ENCODE measurements at regions not wholly inside any gene's neighbourhood (a gene's known extent, or its start where the extent isn't known, plus 50 kb on each side); places are given as distances from the start of the nearest gene placed in this dataset.

DNA sequence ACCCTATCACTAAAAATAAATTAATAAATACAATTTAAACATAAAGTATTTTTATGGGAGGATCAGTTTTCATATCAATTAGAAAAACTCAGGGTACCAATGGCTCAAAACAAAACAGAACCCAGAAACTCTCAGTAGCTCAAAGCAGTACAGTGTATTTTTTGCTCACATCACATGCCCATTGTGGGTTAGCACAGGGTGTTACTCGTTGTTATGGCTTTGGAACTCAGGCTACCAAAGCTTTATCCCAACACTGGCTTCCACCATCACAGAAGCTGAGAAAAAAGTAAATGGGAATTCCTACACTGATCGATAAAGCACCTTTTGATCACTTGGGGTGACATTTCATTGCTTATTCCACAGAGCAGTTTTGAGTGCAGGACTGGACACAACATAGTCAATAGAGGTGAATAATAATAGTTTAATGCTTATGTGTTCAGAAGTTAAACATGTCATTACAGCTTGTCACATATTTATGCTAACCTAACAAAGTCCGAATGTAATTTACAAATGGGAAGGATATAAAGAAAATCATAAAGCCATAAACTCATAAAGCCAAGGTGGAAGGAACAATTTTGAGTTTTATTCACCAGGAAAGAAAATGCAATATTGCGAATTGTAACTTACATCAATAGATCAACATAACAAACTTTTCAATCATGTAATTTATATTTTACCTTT, 484.5 kb upstream of the TMPRSS15 start:
- TF ChIP-seq, protein P1, sequence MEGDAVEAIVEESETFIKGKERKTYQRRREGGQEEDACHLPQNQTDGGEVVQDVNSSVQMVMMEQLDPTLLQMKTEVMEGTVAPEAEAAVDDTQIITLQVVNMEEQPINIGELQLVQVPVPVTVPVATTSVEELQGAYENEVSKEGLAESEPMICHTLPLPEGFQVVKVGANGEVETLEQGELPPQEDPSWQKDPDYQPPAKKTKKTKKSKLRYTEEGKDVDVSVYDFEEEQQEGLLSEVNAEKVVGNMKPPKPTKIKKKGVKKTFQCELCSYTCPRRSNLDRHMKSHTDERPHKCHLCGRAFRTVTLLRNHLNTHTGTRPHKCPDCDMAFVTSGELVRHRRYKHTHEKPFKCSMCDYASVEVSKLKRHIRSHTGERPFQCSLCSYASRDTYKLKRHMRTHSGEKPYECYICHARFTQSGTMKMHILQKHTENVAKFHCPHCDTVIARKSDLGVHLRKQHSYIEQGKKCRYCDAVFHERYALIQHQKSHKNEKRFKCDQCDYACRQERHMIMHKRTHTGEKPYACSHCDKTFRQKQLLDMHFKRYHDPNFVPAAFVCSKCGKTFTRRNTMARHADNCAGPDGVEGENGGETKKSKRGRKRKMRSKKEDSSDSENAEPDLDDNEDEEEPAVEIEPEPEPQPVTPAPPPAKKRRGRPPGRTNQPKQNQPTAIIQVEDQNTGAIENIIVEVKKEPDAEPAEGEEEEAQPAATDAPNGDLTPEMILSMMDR (conservative IDR thresholded peaks at IDR 0.05), result no peak
- H3K27ac ChIP-seq, result no peak overlapping the region

DNA sequence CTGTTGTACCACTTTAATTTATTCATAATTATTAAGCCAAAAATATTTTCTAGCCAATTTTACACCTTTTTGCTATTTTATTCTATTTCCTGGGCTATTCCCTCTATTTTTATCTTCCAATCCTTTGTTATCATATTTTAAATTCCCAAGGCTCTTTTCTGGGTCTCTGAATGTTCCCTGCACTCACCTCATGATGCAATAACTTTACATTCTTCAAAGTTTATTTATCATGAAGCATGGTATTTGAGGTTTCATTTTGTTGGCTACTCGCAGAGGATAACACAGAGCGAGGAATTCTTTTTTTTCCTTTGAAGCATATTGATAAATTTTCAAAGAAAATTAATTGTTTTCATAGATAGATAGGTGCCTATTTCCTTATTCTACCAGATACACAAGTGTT, 489.8 kb upstream of the TMPRSS15 start:
- TF ChIP-seq, protein P1 (conservative IDR thresholded peaks at IDR 0.05), result no peak
- no peak overlapping the region for H3K27ac ChIP-seq

DNA sequence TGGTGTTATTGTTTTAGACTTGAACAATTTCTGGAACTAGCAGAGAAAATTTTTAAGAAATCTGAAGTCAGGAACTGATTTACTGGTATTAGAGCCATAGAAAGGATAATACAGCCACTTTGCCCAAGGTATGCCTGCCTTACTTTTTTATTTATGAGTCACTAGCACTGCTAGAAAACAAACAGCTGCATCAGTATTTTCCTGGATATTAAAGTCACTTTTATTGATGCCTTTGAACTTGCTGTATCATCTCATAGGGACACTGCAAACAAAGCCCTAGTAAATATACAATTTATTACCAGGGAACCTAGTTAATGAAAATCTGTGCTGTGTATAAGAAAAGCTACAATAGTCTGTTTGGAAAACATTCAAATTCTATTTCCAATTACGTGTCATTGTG, 490.8 kb upstream of the TMPRSS15 start:
- H3K27ac ChIP-seq, result no peak overlapping the region
- TF ChIP-seq, protein P1 (conservative IDR thresholded peaks at IDR 0.05), result no peak

DNA sequence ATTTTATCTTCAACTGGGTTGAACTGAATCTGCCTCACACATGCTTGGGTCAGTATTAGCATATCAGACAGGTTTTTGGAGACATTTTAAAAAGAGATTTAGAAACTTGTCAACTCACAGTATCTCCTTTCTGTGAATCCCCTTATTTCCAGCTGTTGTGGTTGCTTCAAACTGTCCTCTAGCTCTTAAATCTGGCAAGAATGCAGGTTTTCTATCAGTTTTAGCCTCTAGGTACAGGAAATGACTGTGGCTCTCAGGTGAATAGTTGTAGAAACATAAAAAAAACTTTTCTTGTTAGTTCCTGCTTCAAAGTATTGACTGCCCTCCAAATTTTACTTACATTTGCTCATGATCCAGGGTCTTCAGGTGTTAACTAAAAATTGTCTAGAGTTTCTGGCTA, 495.7 kb upstream of the TMPRSS15 start:
- TF ChIP-seq, protein P1 (conservative IDR thresholded peaks at IDR 0.05), result no peak
- H3K27ac ChIP-seq, result no peak overlapping the region

DNA sequence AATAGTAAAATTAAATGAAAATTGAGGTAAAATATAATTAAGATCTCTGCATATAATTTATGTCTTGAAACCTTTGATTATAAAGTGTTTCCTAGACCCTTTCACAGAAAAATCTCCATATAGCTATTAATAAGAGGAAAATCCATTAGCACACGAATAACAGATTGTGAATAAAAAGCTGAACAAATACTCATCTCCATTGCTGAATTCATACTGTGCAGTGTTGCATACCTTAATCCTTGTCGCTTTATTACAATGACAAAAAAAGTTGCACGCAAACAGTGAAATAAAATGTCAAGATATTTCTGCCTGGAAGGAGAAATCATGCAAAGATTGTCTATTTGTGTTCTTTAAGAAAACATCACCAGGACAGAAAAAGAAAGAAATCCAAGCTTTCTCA, 499.1 kb upstream of the TMPRSS15 start:
- TF ChIP-seq, protein P1 (conservative IDR thresholded peaks at IDR 0.05), result no peak
- no peak overlapping the region for H3K27ac ChIP-seq

DNA sequence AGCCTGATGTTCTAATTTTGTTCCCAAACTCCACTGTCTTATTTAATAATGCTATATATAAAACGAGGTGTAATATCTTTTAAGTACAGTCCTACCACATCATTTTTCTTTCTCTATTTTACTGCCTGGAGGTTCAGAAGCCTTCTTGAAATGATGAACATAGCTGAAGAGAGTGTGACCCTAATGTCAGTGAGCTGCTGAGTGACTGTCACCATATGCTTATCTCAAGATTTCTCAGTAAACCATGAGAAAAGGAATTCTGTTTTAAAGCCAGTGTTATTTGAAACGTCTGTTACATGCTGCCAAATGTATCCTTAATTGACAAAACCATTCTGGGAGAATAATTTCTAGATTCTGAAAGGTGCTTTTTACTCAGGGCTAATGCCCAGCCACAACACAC, 503.5 kb upstream of the TMPRSS15 start:
- no peak overlapping the region for H3K27ac ChIP-seq
- TF ChIP-seq, protein P1 (conservative IDR thresholded peaks at IDR 0.05), result no peak

DNA sequence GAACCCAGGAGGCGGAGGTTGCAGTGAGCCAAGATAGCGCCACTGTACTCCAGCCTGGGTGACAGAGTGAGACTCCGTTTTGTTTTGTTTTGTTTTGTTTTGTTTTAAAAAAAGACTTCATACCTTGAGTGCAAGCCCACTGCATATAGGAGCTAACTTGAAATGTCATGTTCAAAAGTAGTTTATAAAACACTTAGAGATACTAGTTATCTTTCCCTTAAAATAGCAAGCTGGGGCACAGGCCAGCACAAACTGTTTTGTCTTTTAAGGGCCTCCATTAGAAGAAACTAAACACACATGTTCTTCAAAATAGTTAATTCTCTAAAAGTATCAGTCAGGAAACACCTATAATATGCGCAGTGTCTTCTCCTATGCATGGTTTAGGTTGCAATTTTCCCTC, 505.1 kb upstream of the TMPRSS15 start:
- TF ChIP-seq, protein P1 (conservative IDR thresholded peaks at IDR 0.05), result no peak
- no peak overlapping the region for H3K27ac ChIP-seq

Data from VCaP (cell line).